GM10248 (cell line): ENCODE measurements at regions not wholly inside any gene's neighbourhood (a gene's known extent, or its start where the extent isn't known, plus 50 kb on each side); places are given as distances from the start of the nearest gene placed in this dataset.

ENCODE experiments used
- CTCF ChIA-PET: fragments of 300-600 bp; sonication (Branson Sonifier 250); formaldehyde crosslinking; extraction: SDS; loops from one replicate; lab custom pipeline; 2021; ENCODE audit warnings: antibody characterized with exemption; lab: Yijun Ruan, JAX
- POLR2A ChIA-PET: fragments of 350-650 bp; sonication (Branson Sonifier 250); formaldehyde crosslinking; extraction: SDS; loops from one replicate; lab custom pipeline; 2020; ENCODE audit warnings: antibody characterized with exemption; lab: Yijun Ruan, JAX
- DNase-seq: peaks from one replicate; pipeline ENCODE4 v3.0.0; 2012; ENCODE audit errors: extremely low spot score
- CTCF ChIP-seq: IDR thresholded peaks from 2 replicates; pipeline ENCODE4 v1.5.1; 2012; ENCODE audit warnings: mild to moderate bottlenecking, low read depth; ENCODE audit errors: extremely low read depth, missing control alignments, control extremely low read depth

- CTCF ChIA-PET, result interaction anchor here (0.8 to 1.6 kb wide), 6 partner anchors 10 to 862 kb away, joined by 3 to 7 read pairs (median 4); no protein-coding TSS in a partner anchor
- no peak for DNase-seq
- POLR2A ChIA-PET, result no interaction called here
- no peak for TF ChIP-seq CTCF
Measured at GRCh38 chr1:234554218-234554697, 55.7 kb downstream of the IRF2BP2 start.

- no peak for TF ChIP-seq CTCF
- POLR2A ChIA-PET, result no interaction called here
- CTCF ChIA-PET, result interaction anchor here (0.8 to 1.6 kb wide), 6 partner anchors 9 to 863 kb away, joined by 3 to 7 read pairs (median 4); no protein-coding TSS in a partner anchor
- DNase-seq, result no peak
Measured at GRCh38 chr1:234553240-234554188, 56.5 kb downstream of the IRF2BP2 start.

GRCh38 chr1:234551032-234551378 is 59.0 kb downstream of the IRF2BP2 start:
- no peak for DNase-seq
- ChIA-PET CTCF (interaction anchor here (0.6 to 1.0 kb wide), 4 partner anchors 9 to 542 kb away, joined by 3 to 4 read pairs (median 3); no protein-coding TSS in a partner anchor), POLR2A (no interaction called here)
- no peak for TF ChIP-seq CTCF

DNA sequence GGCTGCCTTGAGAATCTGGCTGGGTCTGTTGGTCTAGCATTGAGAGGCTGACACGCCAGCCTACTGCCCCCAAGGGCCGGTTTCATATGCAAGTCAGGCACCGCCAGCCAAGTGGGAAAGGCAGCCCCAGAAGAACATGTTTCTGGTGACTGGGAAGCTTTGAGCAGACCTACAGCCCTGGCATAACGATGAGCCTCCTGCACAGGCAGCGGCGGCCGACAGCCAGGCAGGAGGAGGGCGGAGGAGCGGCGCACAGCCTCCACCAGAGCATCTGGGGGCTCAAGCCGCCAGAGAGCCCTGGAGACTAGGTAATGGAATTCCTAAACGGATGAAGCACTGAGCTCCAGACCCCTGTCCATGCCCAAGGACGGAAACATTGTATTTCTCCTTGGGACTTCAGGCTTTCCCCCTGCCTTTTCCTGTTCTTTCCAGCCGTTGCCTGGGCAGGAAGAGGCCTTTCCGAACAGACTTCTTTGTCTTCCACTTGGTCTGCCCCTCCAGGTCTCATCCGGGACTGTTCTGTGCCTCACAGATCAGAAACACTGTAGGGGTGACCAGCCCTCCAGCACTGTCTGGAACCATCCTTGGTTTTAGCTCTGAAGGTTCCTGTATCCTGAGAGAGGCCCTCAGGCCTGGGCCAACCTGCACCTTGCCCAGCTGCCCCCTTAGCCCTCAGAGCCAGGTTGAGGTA is 59.5 kb downstream of the IRF2BP2 start:
- no peak for TF ChIP-seq CTCF
- no peak for DNase-seq
- ChIA-PET POLR2A (no interaction called here), CTCF (interaction anchor here (0.6 to 1.0 kb wide), 4 partner anchors 8 to 543 kb away, joined by 3 to 4 read pairs (median 3); no protein-coding TSS in a partner anchor)

GRCh38 chr1:234549447-234550021 is 60.4 kb downstream of the IRF2BP2 start:
- no peak for TF ChIP-seq CTCF
- DNase-seq, result no peak
- ChIA-PET POLR2A (no interaction called here), CTCF (no interaction called here)
